Neural cell (in vitro differentiated cells): ENCODE measurements at regions not wholly inside any gene's neighbourhood (a gene's known extent, or its start where the extent isn't known, plus 50 kb on each side); places are given as distances from the start of the nearest gene placed in this dataset.
"Not testable (repeated sequence)": the region's sequence is repeated elsewhere in the genome, so short reads cannot be mapped to it uniquely, and the experiment has no call there.

Source experiments
- H2AFZ ChIP-seq: fragments of 200-600, 300-800 bp; sonication (generic), shearing (Covaris generic); 2 replicates; pipeline ENCODE4 v1.6.0; 2014; ENCODE audit warnings: low read depth, mild to moderate bottlenecking, antibody characterized with exemption, low read length, moderate library complexity
- H3F3A ChIP-seq: fragments of 200-600 bp; shearing (Covaris generic); 2 replicates; pipeline ENCODE4 v1.6.1; 2016; ENCODE audit warnings: mild to moderate bottlenecking, moderate library complexity, mixed read lengths, antibody characterized with exemption, low read length; ENCODE audit not compliant: insufficient read depth, poor library complexity, severe bottlenecking
- H3K27ac ChIP-seq: fragments of 200-600, 300-800 bp; sonication (generic), shearing (Covaris generic); 2 replicates; pipeline ENCODE4 v1.5.1; 2014; ENCODE audit warnings: mild to moderate bottlenecking, low read length, moderate library complexity
- H3K27me3 ChIP-seq: fragments of 300-800, 200-600 bp; sonication (generic), shearing (Covaris generic); 2 replicates; pipeline ENCODE4 v1.6.0; 2014; ENCODE audit warnings: mild to moderate bottlenecking, low read depth, low read length, moderate library complexity; ENCODE audit not compliant: insufficient read depth
- H3K36me3 ChIP-seq: fragments of 300-800, 200-600 bp; sonication (generic), shearing (Covaris generic); 2 replicates; pipeline ENCODE4 v1.5.1; 2014; ENCODE audit warnings: mild to moderate bottlenecking, antibody characterized with exemption, low read length, moderate library complexity; ENCODE audit not compliant: insufficient read depth
- H3K4me2 ChIP-seq: fragments of 300-800, 200-600 bp; sonication (generic), shearing (Covaris generic); 2 replicates; pipeline ENCODE4 v1.6.0; 2014; ENCODE audit warnings: mild to moderate bottlenecking, low read length
- H3K4me3 ChIP-seq: fragments of 300-800, 200-600 bp; sonication (generic), shearing (Covaris generic); 2 replicates; pipeline ENCODE4 v1.5.1; 2014; ENCODE audit warnings: mild to moderate bottlenecking, low read length, moderate library complexity
- H3K79me2 ChIP-seq: fragments of 200-600 bp; shearing (Covaris generic); replicated peaks from 2 replicates; pipeline ENCODE4 v1.6.0; 2014; ENCODE audit warnings: mild to moderate bottlenecking, low read length, moderate library complexity; ENCODE audit not compliant: insufficient read depth
- H3K9ac ChIP-seq: fragments of 300-800, 200-600 bp; sonication (generic), shearing (Covaris generic); 2 replicates; pipeline ENCODE4 v1.6.1; 2016; ENCODE audit warnings: mild to moderate bottlenecking, low read length, mixed read lengths
- H3K9me2 ChIP-seq: fragments of 200-600 bp; shearing (Covaris generic); 2 replicates; pipeline ENCODE4 v1.6.1; 2016; ENCODE audit warnings: mild to moderate bottlenecking, low read length, mixed read lengths; ENCODE audit not compliant: insufficient read depth
- H3K9me3 ChIP-seq: fragments of 200-600, 300-800 bp; sonication (generic), shearing (Covaris generic); 2 replicates; pipeline ENCODE4 v1.6.1; 2016; ENCODE audit warnings: mild to moderate bottlenecking, mixed run types, low read length, moderate library complexity, mixed read lengths
- H4K20me1 ChIP-seq: fragments of 200-600 bp; shearing (Covaris generic); 2 replicates; pipeline ENCODE4 v1.6.1; 2016; ENCODE audit warnings: mild to moderate bottlenecking, mixed run types; ENCODE audit not compliant: insufficient read depth
- CTCF ChIP-seq: fragments of 450-650 bp; IDR thresholded peaks from 2 replicates; pipeline ENCODE4 v1.5.1; 2014; ENCODE audit warnings: antibody characterized with exemption, mild to moderate bottlenecking, moderate library complexity; ENCODE audit not compliant: poor library complexity, severe bottlenecking
- EP300 ChIP-seq: fragments of 450-650 bp; conservative IDR thresholded peaks from 2 replicates; pipeline ENCODE4 v1.6.1; 2014; ENCODE audit warnings: antibody characterized with exemption, mild to moderate bottlenecking, moderate library complexity; ENCODE audit not compliant: poor library complexity, severe bottlenecking
- EZH2 ChIP-seq: fragments of 200-600, 300-800 bp; shearing (Covaris generic), sonication (generic); IDR thresholded peaks from 2 replicates; pipeline ENCODE4 v1.6.1; 2014; ENCODE audit warnings: antibody characterized with exemption, low read length, borderline replicate concordance, mild to moderate bottlenecking; ENCODE audit not compliant: insufficient read depth, poor library complexity, severe bottlenecking
- MXI1 ChIP-seq: fragments of 450-650 bp; conservative IDR thresholded peaks from 2 replicates; pipeline ENCODE4 v1.6.1; 2014; ENCODE audit warnings: antibody characterized with exemption, mild to moderate bottlenecking; ENCODE audit not compliant: poor library complexity, severe bottlenecking
- POLR2AphosphoS5 ChIP-seq: IDR thresholded peaks from 2 replicates; pipeline ENCODE4 v1.6.1; 2012
- RAD21 ChIP-seq: fragments of 450-650 bp; conservative IDR thresholded peaks from 2 replicates; pipeline ENCODE4 v1.6.1; 2014; ENCODE audit warnings: antibody characterized with exemption, mild to moderate bottlenecking, moderate library complexity
- REST ChIP-seq: IDR thresholded peaks from 2 replicates; pipeline ENCODE4 v1.6.1; 2012; ENCODE audit warnings: borderline replicate concordance
- SMC3 ChIP-seq: fragments of 450-650 bp; conservative IDR thresholded peaks from 2 replicates; pipeline ENCODE4 v1.6.1; 2014; ENCODE audit warnings: antibody characterized with exemption, mild to moderate bottlenecking, moderate library complexity; ENCODE audit not compliant: poor library complexity
- TAF1 ChIP-seq: IDR thresholded peaks from 2 replicates; pipeline ENCODE4 v1.6.1; 2012; ENCODE audit warnings: low read depth

GRCh38 chr7:142627223-142627622, 122.0 kb upstream of the PRSS1 start:
- H3K4me3 ChIP-seq, H3K9me3 ChIP-seq, H4K20me1 ChIP-seq, H3K4me2 ChIP-seq, H3F3A ChIP-seq, H3K79me2 ChIP-seq, H2AFZ ChIP-seq, H3K36me3 ChIP-seq, H3K9ac ChIP-seq, H3K27ac ChIP-seq, H3K27me3 ChIP-seq, H3K9me2 ChIP-seq: not testable (repeated sequence)

- Histone ChIP-seq H3K9me2 (no peaks in the 10 kb centered on the region), H4K20me1 (no peaks in the 10 kb centered on the region), H2AFZ (no peak overlapping the region), H3K79me2 (no peaks in the 10 kb centered on the region), H3K4me2 (no peak overlapping the region), H3K4me3 (no peak overlapping the region), H3K36me3 (no peaks in the 10 kb centered on the region), H3F3A (no peaks in the 10 kb centered on the region), H3K27me3 (no peaks in the 10 kb centered on the region), H3K27ac (no peak overlapping the region), H3K9ac (no peak overlapping the region), H3K9me3 (no peaks in the 10 kb centered on the region)
- TF ChIP-seq POLR2AphosphoS5 (no peak), MXI1 (no peak), REST (no peak), EP300 (no peak), SMC3 (no peak), TAF1 (no peak), CTCF (no peak), EZH2 (no peak), RAD21 (no peak)
Observed at GRCh38 chr7:142626420-142627035, 122.7 kb upstream of the PRSS1 start.

- not testable (repeated sequence) for H2AFZ ChIP-seq, H3K27me3 ChIP-seq, H3K9me2 ChIP-seq, H3K79me2 ChIP-seq, H3K27ac ChIP-seq, H4K20me1 ChIP-seq, H3K9ac ChIP-seq, H3K4me2 ChIP-seq, H3F3A ChIP-seq, H3K36me3 ChIP-seq, H3K9me3 ChIP-seq, H3K4me3 ChIP-seq
Observed at GRCh38 chr7:142625216-142625615, 124.1 kb upstream of the PRSS1 start.
